Hepatocyte (in vitro differentiated cells): ENCODE measurements at regions not wholly inside any gene's neighbourhood (a gene's known extent, or its start where the extent isn't known, plus 50 kb on each side); places are given as distances from the start of the nearest gene placed in this dataset.

ENCODE experiments used
- DNase-seq: peaks from one replicate; pipeline ENCODE4 v3.0.0-alpha.2; 2016; ENCODE audit warnings: low spot score
- H2AFZ ChIP-seq: fragments of 200-600 bp; sonication (generic); 2 replicates; pipeline ENCODE4 v1.6.0; 2016; ENCODE audit warnings: antibody characterized with exemption, mild to moderate bottlenecking
- H3K27ac ChIP-seq: fragments of 200-600 bp; sonication (generic); 2 replicates; pipeline ENCODE4 v1.5.1; 2016; ENCODE audit warnings: mild to moderate bottlenecking
- H3K27me3 ChIP-seq: fragments of 200-600 bp; sonication (generic); 2 replicates; pipeline ENCODE4 v1.6.1; 2016
- H3K36me3 ChIP-seq: fragments of 200-600 bp; sonication (generic); replicated peaks from 2 replicates; pipeline ENCODE4 v1.5.1; 2016; ENCODE audit warnings: low read depth; ENCODE audit not compliant: insufficient read depth
- H3K4me1 ChIP-seq: fragments of 200-600 bp; sonication (generic); 2 replicates; pipeline ENCODE4 v1.5.1; 2016; ENCODE audit warnings: mild to moderate bottlenecking, moderate library complexity; ENCODE audit not compliant: insufficient read depth
- H3K4me2 ChIP-seq: fragments of 200-600 bp; sonication (generic); 2 replicates; pipeline ENCODE4 v1.6.0; 2016
- H3K4me3 ChIP-seq: fragments of 200-600 bp; sonication (generic); 2 replicates; pipeline ENCODE4 v1.5.1; 2016; ENCODE audit warnings: mild to moderate bottlenecking
- H3K79me2 ChIP-seq: fragments of 200-600 bp; sonication (generic); 2 replicates; pipeline ENCODE4 v1.6.0; 2017; ENCODE audit warnings: mild to moderate bottlenecking
- H3K9me2 ChIP-seq: fragments of 200-600 bp; sonication (generic); replicated peaks from 2 replicates; pipeline ENCODE4 v1.6.0; 2017; ENCODE audit warnings: mild to moderate bottlenecking; ENCODE audit not compliant: insufficient read depth
- H3K9me3 ChIP-seq: fragments of 200-600 bp; sonication (generic); 2 replicates; pipeline ENCODE4 v1.5.1; 2016; ENCODE audit warnings: low read depth, mild to moderate bottlenecking
- H4K20me1 ChIP-seq: fragments of 200-600 bp; sonication (generic); 2 replicates; pipeline ENCODE4 v1.6.0; 2016; ENCODE audit warnings: mild to moderate bottlenecking; ENCODE audit not compliant: insufficient read depth, poor library complexity, severe bottlenecking
- EZH2 ChIP-seq: fragments of 200-600 bp; sonication (generic); IDR thresholded peaks from 2 replicates; pipeline ENCODE4 v1.6.1; 2016; ENCODE audit warnings: antibody characterized with exemption, mild to moderate bottlenecking, borderline replicate concordance
- EZH2phosphoT487 ChIP-seq: fragments of 200-600 bp; sonication (generic); IDR thresholded peaks from one replicate; pipeline ENCODE4 v1.6.1; 2018; ENCODE audit warnings: antibody characterized with exemption, mild to moderate bottlenecking, low read depth, moderate library complexity; ENCODE audit not compliant: unreplicated experiment, severe bottlenecking
- WGBS: methylation state at CpG from one replicate; pipeline ENCODE4 v1.1.6; 2016; ENCODE audit warnings: low lambda C conversion rate; ENCODE audit errors: missing lambda C conversion rate; 5-methylcytosine and 5-hydroxymethylcytosine counted together
- TF ChIP-seq, protein P1 (sequence below): fragments of 200-600 bp; sonication (generic); IDR thresholded peaks from 2 replicates; pipeline ENCODE4 v1.5.1; 2016; ENCODE audit warnings: antibody characterized with exemption, mild to moderate bottlenecking; ENCODE audit not compliant: poor library complexity

DNA sequence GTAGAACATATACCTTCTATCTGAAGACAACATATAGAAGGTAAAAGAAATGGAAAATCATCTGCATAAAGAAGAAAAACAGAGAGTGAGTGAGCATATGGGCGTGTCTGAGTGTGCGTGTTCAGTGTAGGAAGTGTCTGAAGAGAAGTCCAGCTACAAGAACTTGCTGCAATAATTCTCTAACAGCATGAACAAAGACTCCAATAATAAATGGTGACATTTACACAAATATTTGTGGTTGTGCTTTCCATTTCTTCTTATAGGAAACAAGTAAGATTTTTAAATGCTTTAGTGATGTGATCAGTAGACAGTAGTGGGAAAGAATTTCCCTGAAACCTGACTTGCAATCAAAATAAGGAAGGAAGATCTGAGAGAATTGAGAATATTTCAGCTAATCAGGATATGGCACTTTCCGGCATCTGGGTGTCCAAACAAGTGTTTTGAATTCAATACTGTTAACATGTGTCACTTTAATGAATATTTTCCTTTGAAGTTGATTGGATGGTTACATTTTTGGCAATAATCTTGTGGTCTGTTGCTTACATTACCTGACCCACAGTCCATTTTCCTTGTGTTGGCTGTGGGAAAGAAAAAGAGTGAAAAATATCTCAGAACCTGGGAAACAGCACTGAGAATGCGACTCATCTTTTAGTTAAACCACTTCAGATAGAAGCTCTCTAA is 154.0 kb downstream of the TGFB2 start:
- Histone ChIP-seq H3K9me3 (no peaks in the 10 kb centered on the region), H2AFZ (peak overlapping the region; percentile 83), H3K4me1 (peaks cover 3% of the 10 kb centered on the region), H3K27me3 (no peaks in the 10 kb centered on the region), H3K27ac (peak overlapping the region; percentile 80), H3K4me2 (peak overlapping the region; percentile 69), H3K36me3 (no peaks in the 10 kb centered on the region), H3K79me2 (no peaks in the 10 kb centered on the region), H3K4me3 (no peak overlapping the region), H4K20me1 (no peaks in the 10 kb centered on the region), H3K9me2 (no peaks in the 10 kb centered on the region)
- TF ChIP-seq EZH2phosphoT487 (no peak), EZH2 (no peak)
- TF ChIP-seq, protein P1, sequence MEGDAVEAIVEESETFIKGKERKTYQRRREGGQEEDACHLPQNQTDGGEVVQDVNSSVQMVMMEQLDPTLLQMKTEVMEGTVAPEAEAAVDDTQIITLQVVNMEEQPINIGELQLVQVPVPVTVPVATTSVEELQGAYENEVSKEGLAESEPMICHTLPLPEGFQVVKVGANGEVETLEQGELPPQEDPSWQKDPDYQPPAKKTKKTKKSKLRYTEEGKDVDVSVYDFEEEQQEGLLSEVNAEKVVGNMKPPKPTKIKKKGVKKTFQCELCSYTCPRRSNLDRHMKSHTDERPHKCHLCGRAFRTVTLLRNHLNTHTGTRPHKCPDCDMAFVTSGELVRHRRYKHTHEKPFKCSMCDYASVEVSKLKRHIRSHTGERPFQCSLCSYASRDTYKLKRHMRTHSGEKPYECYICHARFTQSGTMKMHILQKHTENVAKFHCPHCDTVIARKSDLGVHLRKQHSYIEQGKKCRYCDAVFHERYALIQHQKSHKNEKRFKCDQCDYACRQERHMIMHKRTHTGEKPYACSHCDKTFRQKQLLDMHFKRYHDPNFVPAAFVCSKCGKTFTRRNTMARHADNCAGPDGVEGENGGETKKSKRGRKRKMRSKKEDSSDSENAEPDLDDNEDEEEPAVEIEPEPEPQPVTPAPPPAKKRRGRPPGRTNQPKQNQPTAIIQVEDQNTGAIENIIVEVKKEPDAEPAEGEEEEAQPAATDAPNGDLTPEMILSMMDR = no peak
- 52% methylated on average over 4 of the region's 4 CpGs for WGBS
- DNase-seq = peak; percentile 17

DNA sequence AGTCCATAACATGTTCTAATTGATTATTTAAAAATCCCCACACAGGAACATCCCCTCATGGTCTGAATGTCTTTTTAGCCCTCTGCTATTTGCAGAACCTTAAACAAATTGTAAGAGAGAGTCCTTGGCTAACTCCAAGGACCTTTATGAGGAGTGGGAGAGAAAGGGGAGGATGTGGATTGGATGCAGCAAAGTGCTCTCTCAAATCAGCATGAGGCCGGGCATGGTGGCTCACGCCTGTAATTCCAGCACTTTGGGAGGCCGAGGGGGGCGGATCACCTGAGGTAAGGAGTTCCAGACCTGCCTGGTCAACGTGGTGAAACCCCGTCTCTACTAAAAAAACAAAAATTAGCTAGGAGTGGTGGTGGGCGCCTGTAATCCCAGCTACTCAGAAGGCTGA is 154.8 kb downstream of the TGFB2 start:
- no peaks in the 10 kb centered on the region for H4K20me1 ChIP-seq
- no peak overlapping the region for H3K4me2 ChIP-seq
- H3K4me3 ChIP-seq = no peak overlapping the region
- no peaks in the 10 kb centered on the region for H3K9me3 ChIP-seq
- peak overlapping the region; percentile 80 for H3K27ac ChIP-seq
- no peak for TF ChIP-seq EZH2phosphoT487
- TF ChIP-seq, protein P1 = no peak
- TF ChIP-seq EZH2 = no peak
- H3K27me3 ChIP-seq = no peaks in the 10 kb centered on the region
- WGBS = 81% methylated on average over 7 of the region's 7 CpGs
- DNase-seq = no peak
- H3K4me1 ChIP-seq = peaks cover 3% of the 10 kb centered on the region
- no peaks in the 10 kb centered on the region for H3K9me2 ChIP-seq
- no peaks in the 10 kb centered on the region for H3K36me3 ChIP-seq
- H2AFZ ChIP-seq = no peak overlapping the region
- H3K79me2 ChIP-seq = no peaks in the 10 kb centered on the region

DNA sequence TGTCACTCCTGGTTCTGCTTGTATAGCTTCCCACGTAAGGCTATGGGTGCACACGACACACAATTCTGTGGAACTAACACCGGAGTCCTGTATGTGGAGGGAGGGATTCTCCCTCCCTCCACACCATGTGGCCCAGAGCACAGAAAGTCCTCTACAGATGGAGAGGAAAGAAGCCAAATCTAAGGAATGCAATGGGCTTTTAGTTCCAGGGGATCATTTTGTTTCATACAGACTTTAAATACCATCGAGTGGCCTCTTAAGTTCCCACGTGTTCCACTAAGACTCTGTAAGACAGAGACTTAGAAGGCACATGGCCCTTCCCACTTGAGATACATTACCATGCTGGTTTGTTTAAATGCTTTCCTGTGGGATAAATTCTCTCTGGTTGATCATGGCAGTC is 156.0 kb downstream of the TGFB2 start:
- peaks cover 3% of the 10 kb centered on the region for H3K4me1 ChIP-seq
- no peaks in the 10 kb centered on the region for H4K20me1 ChIP-seq
- H3K27me3 ChIP-seq = no peaks in the 10 kb centered on the region
- no peak for DNase-seq
- TF ChIP-seq, protein P1 = no peak
- TF ChIP-seq EZH2 (no peak), EZH2phosphoT487 (no peak)
- no peaks in the 10 kb centered on the region for H3K79me2 ChIP-seq
- H2AFZ ChIP-seq = no peak overlapping the region
- no peaks in the 10 kb centered on the region for H3K9me3 ChIP-seq
- no peak overlapping the region for H3K4me2 ChIP-seq
- no peak overlapping the region for H3K4me3 ChIP-seq
- no peak overlapping the region for H3K27ac ChIP-seq
- no peaks in the 10 kb centered on the region for H3K36me3 ChIP-seq
- 79% methylated on average over 5 of the region's 5 CpGs for WGBS
- H3K9me2 ChIP-seq = no peaks in the 10 kb centered on the region
